ENCODE measurements at regions not wholly inside any gene's neighbourhood (a gene's known extent, or its start where the extent isn't known, plus 50 kb on each side); places are given as distances from the start of the nearest gene placed in this dataset.

- TF ChIP-seq CTCF (IDR thresholded peaks at IDR 0.05; ENCODE audit: control insufficient read depth, insufficient read depth, low read depth, low read length, missing control alignments), result peak; percentile 17
- H3K4me3 ChIP-seq (ENCODE audit: control insufficient read depth, low read depth, low read length), result no peak overlapping the region
- DNase-seq (ENCODE audit: low read depth), result no peak
These were observed 280.4 kb downstream of the MEF2C start for GRCh38 chr5:88602584-88602983.

- no peak for DNase-seq (ENCODE audit: low read depth)
- no peak for TF ChIP-seq CTCF (IDR thresholded peaks at IDR 0.05; ENCODE audit: control insufficient read depth, insufficient read depth, low read depth, low read length, missing control alignments)
- no peak overlapping the region for H3K4me3 ChIP-seq (ENCODE audit: control insufficient read depth, low read depth, low read length)
These were observed 288.5 kb downstream of the MEF2C start for GRCh38 chr5:88594441-88594840.

GRCh38 chr5:88588609-88589008 is 294.4 kb downstream of the MEF2C start:
- DNase-seq (ENCODE audit: low read depth), result no peak
- TF ChIP-seq CTCF (IDR thresholded peaks at IDR 0.05; ENCODE audit: control insufficient read depth, insufficient read depth, low read depth, low read length, missing control alignments), result no peak
- H3K4me3 ChIP-seq (ENCODE audit: control insufficient read depth, low read depth, low read length), result no peak overlapping the region

- no peak for DNase-seq (ENCODE audit: low read depth)
- no peak overlapping the region for H3K4me3 ChIP-seq (ENCODE audit: control insufficient read depth, low read depth, low read length)
- no peak for TF ChIP-seq CTCF (IDR thresholded peaks at IDR 0.05; ENCODE audit: control insufficient read depth, insufficient read depth, low read depth, low read length, missing control alignments)
These were observed 299.5 kb downstream of the MEF2C start for GRCh38 chr5:88583471-88583870.

GRCh38 chr5:88558366-88558765 is 289.7 kb upstream of the TMEM161B start:
- no peak overlapping the region for H3K4me3 ChIP-seq (ENCODE audit: control insufficient read depth, low read depth, low read length)
- TF ChIP-seq CTCF (IDR thresholded peaks at IDR 0.05; ENCODE audit: control insufficient read depth, insufficient read depth, low read depth, low read length, missing control alignments), result no peak

GRCh38 chr5:88557881-88558280 is 289.2 kb upstream of the TMEM161B start:
- DNase-seq (ENCODE audit: low read depth), result no peak
- TF ChIP-seq CTCF (IDR thresholded peaks at IDR 0.05; ENCODE audit: control insufficient read depth, insufficient read depth, low read depth, low read length, missing control alignments), result no peak
- H3K4me3 ChIP-seq (ENCODE audit: control insufficient read depth, low read depth, low read length), result no peak overlapping the region

More at GRCh38 chr5:88558366-88558765, 289.7 kb upstream of the TMEM161B start:
- no peak for DNase-seq (ENCODE audit: low read depth)

GRCh38 chr5:88557131-88557530 is 288.5 kb upstream of the TMEM161B start:
- TF ChIP-seq CTCF (IDR thresholded peaks at IDR 0.05; ENCODE audit: control insufficient read depth, insufficient read depth, low read depth, low read length, missing control alignments), result no peak
- DNase-seq (ENCODE audit: low read depth), result no peak
- H3K4me3 ChIP-seq (ENCODE audit: control insufficient read depth, low read depth, low read length), result no peak overlapping the region

Data from AG09309 (cell line).